WTC11 (cell line): ENCODE measurements at regions not wholly inside any gene's neighbourhood (a gene's known extent, or its start where the extent isn't known, plus 50 kb on each side); places are given as distances from the start of the nearest gene placed in this dataset.

Experiments
- ATAC-seq: fragments of 200-7000 bp; cut with Tn5 transposase; 2 replicates; pipeline ENCODE4 v1.10.0; 2021; ENCODE audit warnings: mild to moderate bottlenecking, moderate library complexity
- CTCF ChIA-PET: fragments of 300-600 bp; sonication (Branson Sonifier 250); formaldehyde crosslinking; loops from one replicate; lab custom pipeline; 2021; ENCODE audit warnings: antibody characterized with exemption; lab: Charles Lee
- POLR2A ChIA-PET: fragments of 350-600 bp; sonication (Branson Sonifier 250); formaldehyde crosslinking; loops from one replicate; lab custom pipeline; 2021; ENCODE audit warnings: antibody characterized with exemption; lab: Charles Lee
- DNase-seq: peaks from one replicate; pipeline ENCODE4 v3.0.0; 2021; ENCODE audit warnings: low spot score
- H3K27ac Mint-ChIP-seq: 2 replicates; pipeline ENCODE4 v1.8.0; 2021; ENCODE audit warnings: mixed read lengths
- H3K27me3 Mint-ChIP-seq: 2 replicates; pipeline ENCODE4 v1.8.0; 2021; ENCODE audit warnings: low read depth, mild to moderate bottlenecking, moderate library complexity, mixed read lengths
- H3K36me3 Mint-ChIP-seq: 2 replicates; pipeline ENCODE4 v1.8.0; 2021; ENCODE audit warnings: mixed read lengths
- H3K4me1 Mint-ChIP-seq: 2 replicates; pipeline ENCODE4 v1.8.0; 2022; ENCODE audit warnings: mixed read lengths
- H3K4me3 Mint-ChIP-seq: 2 replicates; pipeline ENCODE4 v1.8.0; 2021; ENCODE audit warnings: mild to moderate bottlenecking, moderate library complexity, mixed read lengths
- H3K9me3 Mint-ChIP-seq: 2 replicates; pipeline ENCODE4 v1.8.0; 2021; ENCODE audit warnings: mixed read lengths
- AR ChIP-seq: fragments of 250-450 bp; sonication (Bioruptor Pico); IDR thresholded peaks from 2 replicates; pipeline ENCODE4 v1.9.0; 2021; ENCODE audit warnings: mild to moderate bottlenecking
- ARID4B ChIP-seq: sonication (generic); formaldehyde crosslinking; IDR thresholded peaks from 2 replicates; pipeline ENCODE4 v1.8.0; 2023; ENCODE audit warnings: missing genetic modification reagents, mild to moderate bottlenecking, borderline replicate concordance
- ATF6 ChIP-seq: sonication (generic); formaldehyde crosslinking; IDR thresholded peaks from 2 replicates; pipeline ENCODE4 v1.8.1; 2023; ENCODE audit warnings: mild to moderate bottlenecking, missing genetic modification reagents
- SMAD3 ChIP-seq: sonication (generic); formaldehyde crosslinking; IDR thresholded peaks from 2 replicates; pipeline ENCODE4 v1.8.0; 2022; ENCODE audit warnings: missing genetic modification reagents, mild to moderate bottlenecking, borderline replicate concordance
- STAT6 ChIP-seq: sonication (generic); formaldehyde crosslinking; conservative IDR thresholded peaks from 2 replicates; pipeline ENCODE4 v1.8.1; 2023; ENCODE audit warnings: mild to moderate bottlenecking, low read depth, missing genetic modification reagents, moderate library complexity
- TEAD4 ChIP-seq: sonication (generic); formaldehyde crosslinking; IDR thresholded peaks from 2 replicates; pipeline ENCODE4 v1.8.0; 2022; ENCODE audit warnings: mild to moderate bottlenecking, missing genetic modification reagents
- ZMAT4 ChIP-seq: fragments of 250-450 bp; sonication (Bioruptor Pico); IDR thresholded peaks from 2 replicates; pipeline ENCODE4 v1.9.0; 2021; ENCODE audit warnings: mild to moderate bottlenecking
- ZNF121 ChIP-seq: sonication (generic); formaldehyde crosslinking; IDR thresholded peaks from 2 replicates; pipeline ENCODE4 v1.8.0; 2023; ENCODE audit warnings: missing genetic modification reagents
- ZNF138 ChIP-seq: sonication (generic); formaldehyde crosslinking; conservative IDR thresholded peaks from 2 replicates; pipeline ENCODE4 v1.8.1; 2022; ENCODE audit warnings: mild to moderate bottlenecking, moderate library complexity, missing genetic modification reagents
- TF ChIP-seq, protein P1 (sequence below): fragments of 200-600 bp; IDR thresholded peaks from 2 replicates; pipeline ENCODE4 v1.8.0; 2022; ENCODE audit warnings: antibody characterized with exemption
- TF ChIP-seq, protein P2 (sequence below): sonication (generic); formaldehyde crosslinking; IDR thresholded peaks from 2 replicates; pipeline ENCODE4 v1.8.0; 2022; ENCODE audit warnings: mild to moderate bottlenecking, missing genetic modification reagents
- TF ChIP-seq, protein P3 (sequence below): sonication (generic); formaldehyde crosslinking; IDR thresholded peaks from 2 replicates; pipeline ENCODE4 v1.8.0; 2023; ENCODE audit warnings: missing genetic modification reagents

- H3K27ac Mint-ChIP-seq, result no peak overlapping the region
- POLR2A ChIA-PET, result interaction anchor here (0.6 kb wide), 1 partner anchor 102 kb away, joined by 3 read pairs; no protein-coding TSS in a partner anchor
- H3K9me3 Mint-ChIP-seq, result peaks cover 17% of the 10 kb centered on the region
- TF ChIP-seq STAT6 (CRISPR knock-in tag) (no peak), TEAD4 (CRISPR knock-in tag) (no peak)
- TF ChIP-seq, protein P1, sequence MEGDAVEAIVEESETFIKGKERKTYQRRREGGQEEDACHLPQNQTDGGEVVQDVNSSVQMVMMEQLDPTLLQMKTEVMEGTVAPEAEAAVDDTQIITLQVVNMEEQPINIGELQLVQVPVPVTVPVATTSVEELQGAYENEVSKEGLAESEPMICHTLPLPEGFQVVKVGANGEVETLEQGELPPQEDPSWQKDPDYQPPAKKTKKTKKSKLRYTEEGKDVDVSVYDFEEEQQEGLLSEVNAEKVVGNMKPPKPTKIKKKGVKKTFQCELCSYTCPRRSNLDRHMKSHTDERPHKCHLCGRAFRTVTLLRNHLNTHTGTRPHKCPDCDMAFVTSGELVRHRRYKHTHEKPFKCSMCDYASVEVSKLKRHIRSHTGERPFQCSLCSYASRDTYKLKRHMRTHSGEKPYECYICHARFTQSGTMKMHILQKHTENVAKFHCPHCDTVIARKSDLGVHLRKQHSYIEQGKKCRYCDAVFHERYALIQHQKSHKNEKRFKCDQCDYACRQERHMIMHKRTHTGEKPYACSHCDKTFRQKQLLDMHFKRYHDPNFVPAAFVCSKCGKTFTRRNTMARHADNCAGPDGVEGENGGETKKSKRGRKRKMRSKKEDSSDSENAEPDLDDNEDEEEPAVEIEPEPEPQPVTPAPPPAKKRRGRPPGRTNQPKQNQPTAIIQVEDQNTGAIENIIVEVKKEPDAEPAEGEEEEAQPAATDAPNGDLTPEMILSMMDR, result no peak
- TF ChIP-seq, protein P2, sequence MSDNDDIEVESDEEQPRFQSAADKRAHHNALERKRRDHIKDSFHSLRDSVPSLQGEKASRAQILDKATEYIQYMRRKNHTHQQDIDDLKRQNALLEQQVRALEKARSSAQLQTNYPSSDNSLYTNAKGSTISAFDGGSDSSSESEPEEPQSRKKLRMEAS (CRISPR knock-in tag), result no peak
- TF ChIP-seq, all 79 proteins: peak for 0
- Mint-ChIP-seq H3K4me1 (peaks cover 10% of the 10 kb centered on the region), H3K27me3 (no peaks in the 10 kb centered on the region), H3K36me3 (no peaks in the 10 kb centered on the region), H3K4me3 (no peak overlapping the region)
- no peak for DNase-seq
- CTCF ChIA-PET, result no interaction called here
- no peak for ATAC-seq
These were observed 188.5 kb upstream of the PROK2 start for GRCh38 chr3:71973274-71974030.

DNA sequence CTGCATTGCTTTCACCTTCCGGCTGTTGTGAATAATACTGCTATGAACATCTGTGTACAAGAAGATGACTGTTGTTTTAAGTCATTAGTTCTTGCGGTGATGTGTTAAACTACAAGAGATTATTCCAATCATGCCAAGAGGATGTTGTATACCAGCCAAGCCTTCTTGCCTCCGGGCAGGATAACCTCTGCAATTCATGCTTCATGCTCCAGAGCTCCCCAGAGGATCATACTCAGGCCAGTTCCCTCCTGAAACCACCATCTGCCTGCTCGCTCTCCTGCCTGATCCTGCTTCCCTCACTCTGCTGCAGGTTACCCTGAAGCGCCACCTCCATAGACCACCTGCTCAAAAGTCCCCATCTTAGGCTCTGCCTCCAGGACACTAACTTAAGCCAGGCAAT, 187.1 kb upstream of the PROK2 start:
- ChIA-PET CTCF (no interaction called here), POLR2A (no interaction called here)
- TF ChIP-seq ARID4B (CRISPR knock-in tag), result no peak
- TF ChIP-seq, protein P3, sequence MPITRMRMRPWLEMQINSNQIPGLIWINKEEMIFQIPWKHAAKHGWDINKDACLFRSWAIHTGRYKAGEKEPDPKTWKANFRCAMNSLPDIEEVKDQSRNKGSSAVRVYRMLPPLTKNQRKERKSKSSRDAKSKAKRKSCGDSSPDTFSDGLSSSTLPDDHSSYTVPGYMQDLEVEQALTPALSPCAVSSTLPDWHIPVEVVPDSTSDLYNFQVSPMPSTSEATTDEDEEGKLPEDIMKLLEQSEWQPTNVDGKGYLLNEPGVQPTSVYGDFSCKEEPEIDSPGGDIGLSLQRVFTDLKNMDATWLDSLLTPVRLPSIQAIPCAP, result no peak
- TF ChIP-seq STAT6 (CRISPR knock-in tag), result no peak
- no peak for TF ChIP-seq ZNF138 (CRISPR knock-in tag)
- no peak for TF ChIP-seq SMAD3
- TF ChIP-seq AR, result no peak
- TF ChIP-seq ZMAT4, result no peak
- TF ChIP-seq ZNF121 (CRISPR knock-in tag), result no peak
- no peak for TF ChIP-seq ATF6 (CRISPR knock-in tag)
- ATAC-seq (no peak), DNase-seq (no peak)
- H3K4me3 Mint-ChIP-seq, result no peak overlapping the region
- H3K4me1 Mint-ChIP-seq, result no peaks in the 10 kb centered on the region
- no peak overlapping the region for H3K27ac Mint-ChIP-seq
- H3K36me3 Mint-ChIP-seq, result no peaks in the 10 kb centered on the region
- H3K27me3 Mint-ChIP-seq, result no peaks in the 10 kb centered on the region
- peaks cover 17% of the 10 kb centered on the region for H3K9me3 Mint-ChIP-seq
